ENCODE measurements at regions not wholly inside any gene's neighbourhood (a gene's known extent, or its start where the extent isn't known, plus 50 kb on each side); places are given as distances from the start of the nearest gene placed in this dataset.

- intact Hi-C loops (cut with DNase I; ENCODE audit: low total_unique reads): no loop called here
- no peak overlapping the region for H3K27ac ChIP-seq
- no peak for DNase-seq (ENCODE audit: low spot score in 2 of 2)
Measured at GRCh38 chr3:193971261-193971751, 164.6 kb upstream of the HES1 start.

GRCh38 chr3:193971966-193972365, 164.0 kb upstream of the HES1 start:
- no peaks in the 10 kb centered on the region for H3K4me1 ChIP-seq
- no peak for DNase-seq (ENCODE audit: low spot score in 2 of 2)
- intact Hi-C loops (cut with DNase I; ENCODE audit: low total_unique reads): no loop called here
- no peaks in the 10 kb centered on the region for H3K36me3 ChIP-seq
- H3K4me3 ChIP-seq: no peak overlapping the region
- TF ChIP-seq POLR2AphosphoS5 (IDR thresholded peaks at IDR 0.05) (no peak), CTCF (IDR thresholded peaks at IDR 0.05) (no peak), POLR2A (IDR thresholded peaks at IDR 0.05) (no peak)
- H3K9me3 ChIP-seq: no peaks in the 10 kb centered on the region
- no peak overlapping the region for H3K27ac ChIP-seq
- no peaks in the 10 kb centered on the region for H3K27me3 ChIP-seq

More at GRCh38 chr3:193971261-193971751, 164.6 kb upstream of the HES1 start:
- TF ChIP-seq CTCF (IDR thresholded peaks at IDR 0.05): no peak
- no peak for TF ChIP-seq POLR2AphosphoS5 (IDR thresholded peaks at IDR 0.05)
- TF ChIP-seq POLR2A (IDR thresholded peaks at IDR 0.05): no peak
- Histone ChIP-seq H3K27me3 (no peaks in the 10 kb centered on the region), H3K9me3 (no peaks in the 10 kb centered on the region), H3K36me3 (no peaks in the 10 kb centered on the region), H3K4me3 (no peak overlapping the region), H3K4me1 (no peaks in the 10 kb centered on the region)

- H3K9me3 ChIP-seq: no peaks in the 10 kb centered on the region
- TF ChIP-seq POLR2AphosphoS5 (IDR thresholded peaks at IDR 0.05) (no peak), POLR2A (IDR thresholded peaks at IDR 0.05) (no peak), CTCF (IDR thresholded peaks at IDR 0.05) (no peak)
- H3K27me3 ChIP-seq: no peaks in the 10 kb centered on the region
- no peaks in the 10 kb centered on the region for H3K36me3 ChIP-seq
- DNase-seq (ENCODE audit: low spot score in 2 of 2): no peak
- no peak overlapping the region for H3K27ac ChIP-seq
- H3K4me3 ChIP-seq: no peak overlapping the region
- intact Hi-C loops (cut with DNase I; ENCODE audit: low total_unique reads): no loop called here
- H3K4me1 ChIP-seq: no peaks in the 10 kb centered on the region
Measured at GRCh38 chr3:193972832-193973231, 163.1 kb upstream of the HES1 start.

GRCh38 chr3:193974191-193974652, 161.7 kb upstream of the HES1 start:
- Histone ChIP-seq H3K4me1 (no peaks in the 10 kb centered on the region), H3K9me3 (no peaks in the 10 kb centered on the region), H3K4me3 (no peak overlapping the region), H3K36me3 (no peaks in the 10 kb centered on the region), H3K27ac (no peak overlapping the region), H3K27me3 (no peaks in the 10 kb centered on the region)
- intact Hi-C loops (cut with DNase I; ENCODE audit: low total_unique reads): no loop called here
- no peak for TF ChIP-seq POLR2A (IDR thresholded peaks at IDR 0.05)
- DNase-seq (ENCODE audit: low spot score in 2 of 2): no peak

GRCh38 chr3:193974671-193975535, 161.0 kb upstream of the HES1 start:
- DNase-seq (ENCODE audit: low spot score in 2 of 2): no peak
- no peak overlapping the region for H3K27ac ChIP-seq
- no peaks in the 10 kb centered on the region for H3K9me3 ChIP-seq
- TF ChIP-seq POLR2A (IDR thresholded peaks at IDR 0.05) (no peak), POLR2AphosphoS5 (IDR thresholded peaks at IDR 0.05) (no peak), CTCF (IDR thresholded peaks at IDR 0.05) (no peak)
- no peak overlapping the region for H3K4me3 ChIP-seq
- H3K36me3 ChIP-seq: no peaks in the 10 kb centered on the region
- intact Hi-C loops (cut with DNase I; ENCODE audit: low total_unique reads): no loop called here
- no peaks in the 10 kb centered on the region for H3K4me1 ChIP-seq
- H3K27me3 ChIP-seq: no peaks in the 10 kb centered on the region
